ENCODE measurements at regions not wholly inside any gene's neighbourhood (a gene's known extent, or its start where the extent isn't known, plus 50 kb on each side); places are given as distances from the start of the nearest gene placed in this dataset.

GRCh38 chr17:79201536-79202227, 127.1 kb downstream of the ENGASE start:
- FAIRE-seq (no peak), DNase-seq (ENCODE audit: low read depth, low spot score) (no peak)
- dilution Hi-C loops (cut with MboI; ENCODE audit: extremely low pct_ligation_motif_present, low sequenced_read_pairs), result no loop called here
- no peaks in the 10 kb centered on the region for H4K20me1 ChIP-seq (ENCODE audit: control insufficient read depth, extremely low read depth, insufficient read depth, low read length)
- no peaks in the 10 kb centered on the region for H3K79me2 ChIP-seq (ENCODE audit: control insufficient read depth, insufficient read depth, low read length)
- H3K36me3 ChIP-seq (ENCODE audit: control insufficient read depth in 2 of 2, extremely low read depth in 1 of 2, insufficient read depth in 2 of 2, low read length in 2 of 2), result no peaks in the 10 kb centered on the region
- no peaks in the 10 kb centered on the region for H3K4me1 ChIP-seq (ENCODE audit: control insufficient read depth, extremely low read depth, insufficient read depth, low read length)
- no peak for TF ChIP-seq EZH2 (IDR thresholded peaks at IDR 0.05; ENCODE audit: low read length)
- TF ChIP-seq CTCF (optimal IDR thresholded peaks at IDR 0.05 in 1 of 3, IDR thresholded peaks at IDR 0.05 in 1 of 3, conservative IDR thresholded peaks at IDR 0.05 in 1 of 3; ENCODE audit: extremely low read depth in 1 of 3, insufficient read depth in 2 of 3, low read length in 3 of 3), result no peak
- peaks cover 24% of the 10 kb centered on the region for H3K27me3 ChIP-seq (ENCODE audit: control insufficient read depth, extremely low read depth, insufficient read depth, low read length)
- no peak overlapping the region for H3K4me3 ChIP-seq (ENCODE audit: control insufficient read depth in 2 of 3, extremely low read depth in 1 of 3, insufficient read depth in 2 of 3, low read depth in 1 of 3, low read length in 3 of 3)
- no peak overlapping the region for H3K27ac ChIP-seq (ENCODE audit: control insufficient read depth, insufficient read depth, low read length)
- no peak overlapping the region for H3K9ac ChIP-seq (ENCODE audit: control insufficient read depth, extremely low read depth, insufficient read depth, low read length)
- no peak overlapping the region for H3K4me2 ChIP-seq (ENCODE audit: control insufficient read depth, extremely low read depth, insufficient read depth, low read depth, low read length)
- H3K9me3 ChIP-seq (ENCODE audit: control insufficient read depth, low read depth, low read length), result no peaks in the 10 kb centered on the region
- H2AFZ ChIP-seq (ENCODE audit: control insufficient read depth, low read length), result no peak overlapping the region
- H3K9me1 ChIP-seq (ENCODE audit: control insufficient read depth, extremely low read depth, insufficient read depth, low read length), result no peaks in the 10 kb centered on the region

DNA sequence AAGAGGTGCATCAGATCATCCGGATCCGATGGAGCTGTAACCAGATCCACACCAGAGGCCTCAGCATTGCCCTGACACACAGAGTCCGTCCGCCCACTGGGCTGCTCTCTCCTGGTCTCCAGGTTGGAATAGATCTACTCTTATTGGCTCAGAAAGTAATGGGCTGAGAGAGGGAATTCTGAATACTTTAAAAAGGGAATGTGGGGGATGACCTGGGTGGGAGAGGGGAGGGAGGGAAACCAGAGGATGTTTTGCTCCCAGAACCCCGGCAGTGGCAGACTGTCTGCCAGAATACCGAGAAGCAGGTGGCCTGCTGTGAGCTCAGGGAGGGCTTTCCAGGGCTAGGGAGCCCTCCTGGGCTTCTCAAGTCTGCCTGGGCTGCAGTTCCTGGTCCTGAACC, 126.5 kb downstream of the ENGASE start:
- DNase-seq (ENCODE audit: low read depth, low spot score), result no peak
- TF ChIP-seq EZH2 (IDR thresholded peaks at IDR 0.05; ENCODE audit: low read length) (no peak), CTCF (optimal IDR thresholded peaks at IDR 0.05 in 1 of 3, IDR thresholded peaks at IDR 0.05 in 1 of 3, conservative IDR thresholded peaks at IDR 0.05 in 1 of 3; ENCODE audit: extremely low read depth in 1 of 3, insufficient read depth in 2 of 3, low read length in 3 of 3) (no peak)
- H3K9me1 ChIP-seq (ENCODE audit: control insufficient read depth, extremely low read depth, insufficient read depth, low read length), result no peaks in the 10 kb centered on the region
- no peaks in the 10 kb centered on the region for H3K4me1 ChIP-seq (ENCODE audit: control insufficient read depth, extremely low read depth, insufficient read depth, low read length)
- no peak overlapping the region for H3K9ac ChIP-seq (ENCODE audit: control insufficient read depth, extremely low read depth, insufficient read depth, low read length)
- no peaks in the 10 kb centered on the region for H3K9me3 ChIP-seq (ENCODE audit: control insufficient read depth, low read depth, low read length)
- H3K27me3 ChIP-seq (ENCODE audit: control insufficient read depth, extremely low read depth, insufficient read depth, low read length), result peaks cover 24% of the 10 kb centered on the region
- H3K4me2 ChIP-seq (ENCODE audit: control insufficient read depth, extremely low read depth, insufficient read depth, low read depth, low read length), result no peak overlapping the region
- H4K20me1 ChIP-seq (ENCODE audit: control insufficient read depth, extremely low read depth, insufficient read depth, low read length), result no peaks in the 10 kb centered on the region
- no peak overlapping the region for H3K4me3 ChIP-seq (ENCODE audit: control insufficient read depth in 2 of 3, extremely low read depth in 1 of 3, insufficient read depth in 2 of 3, low read depth in 1 of 3, low read length in 3 of 3)
- H3K79me2 ChIP-seq (ENCODE audit: control insufficient read depth, insufficient read depth, low read length), result no peaks in the 10 kb centered on the region
- no peak for FAIRE-seq
- dilution Hi-C loops (cut with MboI; ENCODE audit: extremely low pct_ligation_motif_present, low sequenced_read_pairs), result no loop called here
- no peak overlapping the region for H3K27ac ChIP-seq (ENCODE audit: control insufficient read depth, insufficient read depth, low read length)
- no peaks in the 10 kb centered on the region for H3K36me3 ChIP-seq (ENCODE audit: control insufficient read depth in 2 of 2, extremely low read depth in 1 of 2, insufficient read depth in 2 of 2, low read length in 2 of 2)
- H2AFZ ChIP-seq (ENCODE audit: control insufficient read depth, low read length), result no peak overlapping the region

Measured in keratinocyte (primary cell).